ENCODE measurements at regions not wholly inside any gene's neighbourhood (a gene's known extent, or its start where the extent isn't known, plus 50 kb on each side); places are given as distances from the start of the nearest gene placed in this dataset.

GRCh38 chr2:53188851-53189510 lies 578.6 kb upstream of the CHAC2 start:
- WGBS = 64% methylated on average over 7 of the region's 7 CpGs
- intact Hi-C loops (cut with DNase I) = no loop called here
- Histone ChIP-seq H3K4me1 (ENCODE audit: control insufficient read depth, insufficient read depth, low read length) (no peaks in the 10 kb centered on the region), H3K27me3 (ENCODE audit: control insufficient read depth, insufficient read depth) (no peaks in the 10 kb centered on the region), H3K4me3 (ENCODE audit: low read length) (no peak overlapping the region), H3K27ac (ENCODE audit: low read length) (no peak overlapping the region), H3K9me3 (ENCODE audit: control insufficient read depth, low read length) (no peaks in the 10 kb centered on the region)
- DNase-seq = no peak
- ATAC-seq = no peak

- no peaks in the 10 kb centered on the region for H3K9me3 ChIP-seq (ENCODE audit: control insufficient read depth, low read length)
- DNase-seq = no peak
- no peak overlapping the region for H3K27ac ChIP-seq (ENCODE audit: low read length)
- no peak for ATAC-seq
- H3K27me3 ChIP-seq (ENCODE audit: control insufficient read depth, insufficient read depth) = no peaks in the 10 kb centered on the region
- intact Hi-C loops (cut with DNase I) = no loop called here
- no peaks in the 10 kb centered on the region for H3K4me1 ChIP-seq (ENCODE audit: control insufficient read depth, insufficient read depth, low read length)
- H3K4me3 ChIP-seq (ENCODE audit: low read length) = no peak overlapping the region
Measured at GRCh38 chr2:53183581-53183980, 584.0 kb upstream of the CHAC2 start.

GRCh38 chr2:53182601-53183000 lies 585.0 kb upstream of the CHAC2 start:
- Histone ChIP-seq H3K4me3 (ENCODE audit: low read length) (no peak overlapping the region), H3K9me3 (ENCODE audit: control insufficient read depth, low read length) (no peaks in the 10 kb centered on the region), H3K4me1 (ENCODE audit: control insufficient read depth, insufficient read depth, low read length) (no peaks in the 10 kb centered on the region), H3K27me3 (ENCODE audit: control insufficient read depth, insufficient read depth) (no peaks in the 10 kb centered on the region), H3K27ac (ENCODE audit: low read length) (no peak overlapping the region)
- DNase-seq (no peak), ATAC-seq (no peak)
- intact Hi-C loops (cut with DNase I) = no loop called here
- 71% methylated on average over 5 of the region's 5 CpGs for WGBS

GRCh38 chr2:53181759-53182158 lies 585.8 kb upstream of the CHAC2 start:
- no peak overlapping the region for H3K4me3 ChIP-seq (ENCODE audit: low read length)
- intact Hi-C loops (cut with DNase I) = no loop called here
- H3K9me3 ChIP-seq (ENCODE audit: control insufficient read depth, low read length) = no peaks in the 10 kb centered on the region
- no peaks in the 10 kb centered on the region for H3K4me1 ChIP-seq (ENCODE audit: control insufficient read depth, insufficient read depth, low read length)
- H3K27ac ChIP-seq (ENCODE audit: low read length) = no peak overlapping the region
- ATAC-seq (no peak), DNase-seq (no peak)
- no peaks in the 10 kb centered on the region for H3K27me3 ChIP-seq (ENCODE audit: control insufficient read depth, insufficient read depth)
- WGBS = 50% methylated on average over 2 of the region's 2 CpGs

GRCh38 chr2:53177327-53177726 lies 590.3 kb upstream of the CHAC2 start:
- WGBS = 23% methylated on average over 1 of the region's 1 CpG
- Histone ChIP-seq H3K4me3 (ENCODE audit: low read length) (no peak overlapping the region), H3K4me1 (ENCODE audit: control insufficient read depth, insufficient read depth, low read length) (no peaks in the 10 kb centered on the region), H3K9me3 (ENCODE audit: control insufficient read depth, low read length) (no peaks in the 10 kb centered on the region), H3K27ac (ENCODE audit: low read length) (no peak overlapping the region), H3K27me3 (ENCODE audit: control insufficient read depth, insufficient read depth) (no peaks in the 10 kb centered on the region)
- DNase-seq (no peak), ATAC-seq (peak; percentile 51 to 63)
- intact Hi-C loops (cut with DNase I) = no loop called here

- 86% methylated on average over 1 of the region's 1 CpG for WGBS
- intact Hi-C loops (cut with DNase I) = no loop called here
- DNase-seq = no peak
- no peak overlapping the region for H3K27ac ChIP-seq (ENCODE audit: low read length)
- H3K4me3 ChIP-seq (ENCODE audit: low read length) = no peak overlapping the region
- H3K9me3 ChIP-seq (ENCODE audit: control insufficient read depth, low read length) = no peaks in the 10 kb centered on the region
- no peaks in the 10 kb centered on the region for H3K27me3 ChIP-seq (ENCODE audit: control insufficient read depth, insufficient read depth)
- no peaks in the 10 kb centered on the region for H3K4me1 ChIP-seq (ENCODE audit: control insufficient read depth, insufficient read depth, low read length)
- ATAC-seq = no peak
Measured at GRCh38 chr2:53174539-53174938, 593.1 kb upstream of the CHAC2 start.

- H3K4me1 ChIP-seq (ENCODE audit: control insufficient read depth, insufficient read depth, low read length) = no peaks in the 10 kb centered on the region
- 67% methylated on average over 7 of the region's 7 CpGs for WGBS
- H3K4me3 ChIP-seq (ENCODE audit: low read length) = no peak overlapping the region
- intact Hi-C loops (cut with DNase I) = no loop called here
- peak; percentile 59 to 85 for ATAC-seq
- H3K9me3 ChIP-seq (ENCODE audit: control insufficient read depth, low read length) = no peaks in the 10 kb centered on the region
- no peaks in the 10 kb centered on the region for H3K27me3 ChIP-seq (ENCODE audit: control insufficient read depth, insufficient read depth)
- DNase-seq = no peak
- H3K27ac ChIP-seq (ENCODE audit: low read length) = no peak overlapping the region
Measured at GRCh38 chr2:53173698-53174455, 593.7 kb upstream of the CHAC2 start.

- H3K4me1 ChIP-seq (ENCODE audit: control insufficient read depth, insufficient read depth, low read length) = no peaks in the 10 kb centered on the region
- DNase-seq (no peak), ATAC-seq (peak; percentile 52 to 76)
- H3K9me3 ChIP-seq (ENCODE audit: control insufficient read depth, low read length) = no peaks in the 10 kb centered on the region
- WGBS = 47% methylated on average over 1 of the region's 1 CpG
- no peak overlapping the region for H3K27ac ChIP-seq (ENCODE audit: low read length)
- intact Hi-C loops (cut with DNase I) = no loop called here
- H3K27me3 ChIP-seq (ENCODE audit: control insufficient read depth, insufficient read depth) = no peaks in the 10 kb centered on the region
- no peak overlapping the region for H3K4me3 ChIP-seq (ENCODE audit: low read length)
Measured at GRCh38 chr2:53173091-53173490, 594.5 kb upstream of the CHAC2 start.

GRCh38 chr2:53170466-53170865 lies 597.1 kb upstream of the CHAC2 start:
- ATAC-seq (peak in 1 of 2 donors; percentile 16), DNase-seq (no peak)
- intact Hi-C loops (cut with DNase I) = no loop called here
- 58% methylated on average over 2 of the region's 2 CpGs for WGBS
- H3K27me3 ChIP-seq (ENCODE audit: control insufficient read depth, insufficient read depth) = no peaks in the 10 kb centered on the region
- no peak overlapping the region for H3K4me3 ChIP-seq (ENCODE audit: low read length)
- H3K4me1 ChIP-seq (ENCODE audit: control insufficient read depth, insufficient read depth, low read length) = no peaks in the 10 kb centered on the region
- no peak overlapping the region for H3K27ac ChIP-seq (ENCODE audit: low read length)
- H3K9me3 ChIP-seq (ENCODE audit: control insufficient read depth, low read length) = no peaks in the 10 kb centered on the region

- ATAC-seq (no peak), DNase-seq (no peak)
- intact Hi-C loops (cut with DNase I) = no loop called here
- no peak overlapping the region for H3K4me3 ChIP-seq (ENCODE audit: low read length)
- WGBS = 86% methylated on average over 4 of the region's 4 CpGs
- H3K9me3 ChIP-seq (ENCODE audit: control insufficient read depth, low read length) = no peaks in the 10 kb centered on the region
- no peaks in the 10 kb centered on the region for H3K27me3 ChIP-seq (ENCODE audit: control insufficient read depth, insufficient read depth)
- H3K27ac ChIP-seq (ENCODE audit: low read length) = no peak overlapping the region
- no peaks in the 10 kb centered on the region for H3K4me1 ChIP-seq (ENCODE audit: control insufficient read depth, insufficient read depth, low read length)
Measured at GRCh38 chr2:53167227-53167626, 600.4 kb upstream of the CHAC2 start.

GRCh38 chr2:53150146-53150545 lies 617.5 kb upstream of the CHAC2 start:
- no peak for DNase-seq
- no peak overlapping the region for H3K27ac ChIP-seq (ENCODE audit: low read length)
- H3K9me3 ChIP-seq (ENCODE audit: control insufficient read depth, low read length) = no peaks in the 10 kb centered on the region
- ATAC-seq = no peak
- no peaks in the 10 kb centered on the region for H3K4me1 ChIP-seq (ENCODE audit: control insufficient read depth, insufficient read depth, low read length)
- intact Hi-C loops (cut with DNase I) = no loop called here
- H3K27me3 ChIP-seq (ENCODE audit: control insufficient read depth, insufficient read depth) = no peaks in the 10 kb centered on the region
- no peak overlapping the region for H3K4me3 ChIP-seq (ENCODE audit: low read length)
